Central memory CD4-positive, alpha-beta T cell (primary cell): ENCODE measurements at regions not wholly inside any gene's neighbourhood (a gene's known extent, or its start where the extent isn't known, plus 50 kb on each side); places are given as distances from the start of the nearest gene placed in this dataset.

Experiments
- DNase-seq: peaks from one replicate; pipeline ENCODE4 v3.0.0; 2022

DNA sequence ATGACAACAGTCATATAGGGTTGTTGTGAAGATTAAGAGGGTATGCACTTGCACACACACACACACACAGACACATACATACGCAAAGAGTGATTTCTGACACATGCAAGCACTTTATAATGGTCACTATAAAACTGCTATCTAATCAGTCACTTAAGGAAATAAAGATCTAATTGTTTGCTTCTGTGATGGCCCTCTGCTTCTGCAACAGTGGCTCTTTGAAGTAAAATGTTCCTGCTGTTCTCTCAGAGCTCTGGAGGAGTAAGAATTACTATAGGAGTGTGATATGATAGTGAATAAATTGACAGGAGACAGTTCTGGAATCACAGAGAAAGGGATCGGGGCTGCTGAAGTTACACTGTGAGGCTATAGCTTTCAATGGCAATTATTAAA lies 494.5 kb upstream of the B3GALT2 start:
- DNase-seq, result no peak

DNA sequence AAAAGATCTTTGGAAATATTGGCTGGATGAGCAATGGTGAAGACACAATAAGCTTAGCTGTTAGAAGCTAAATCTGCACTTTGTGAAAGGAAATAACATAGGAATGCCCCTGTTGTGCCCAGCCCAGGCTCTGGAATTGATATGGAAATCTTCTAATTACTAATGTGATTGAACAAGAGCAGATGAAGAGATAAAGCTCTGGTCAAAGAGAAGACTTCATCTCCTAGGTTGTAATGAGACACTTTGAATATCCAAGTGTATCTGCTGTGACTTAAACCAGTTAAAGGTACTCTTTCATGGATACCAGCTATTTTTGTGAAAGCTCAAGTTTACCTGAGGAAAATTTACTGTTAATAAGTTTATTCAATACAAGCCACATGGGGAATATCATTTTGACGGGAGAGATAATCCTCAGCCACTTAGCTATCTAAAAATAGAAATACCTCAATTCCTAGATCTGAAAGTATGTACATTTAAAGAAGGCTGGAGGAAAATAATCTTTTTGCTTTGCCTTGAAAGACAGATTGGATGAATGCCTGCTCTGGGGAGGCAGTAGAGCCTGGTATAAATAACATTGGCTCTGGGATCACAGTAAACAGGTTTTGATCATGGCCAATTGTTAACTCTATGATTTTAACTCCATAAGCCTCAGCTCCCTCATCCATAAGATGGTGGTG lies 494.0 kb upstream of the B3GALT2 start:
- DNase-seq, result no peak

DNA sequence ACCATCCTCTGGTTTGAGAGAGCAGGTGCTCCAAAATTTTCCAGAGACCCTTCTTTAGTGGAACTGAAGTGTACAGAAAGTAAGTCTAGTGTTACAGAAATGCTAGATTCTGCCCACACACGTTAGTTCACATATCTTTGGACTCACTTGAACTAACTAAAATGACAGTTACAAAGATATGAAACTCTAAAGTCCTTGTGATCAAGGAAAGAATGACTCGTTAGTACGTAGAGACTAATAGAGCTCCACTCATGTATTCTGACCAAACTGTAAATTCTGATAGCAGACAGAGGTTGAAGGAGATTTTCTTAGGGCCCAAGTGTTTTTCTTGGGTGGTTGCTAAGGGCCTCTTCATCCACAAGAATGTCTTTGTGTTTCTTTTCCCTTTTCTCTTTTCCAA lies 491.5 kb upstream of the B3GALT2 start:
- no peak for DNase-seq

DNA sequence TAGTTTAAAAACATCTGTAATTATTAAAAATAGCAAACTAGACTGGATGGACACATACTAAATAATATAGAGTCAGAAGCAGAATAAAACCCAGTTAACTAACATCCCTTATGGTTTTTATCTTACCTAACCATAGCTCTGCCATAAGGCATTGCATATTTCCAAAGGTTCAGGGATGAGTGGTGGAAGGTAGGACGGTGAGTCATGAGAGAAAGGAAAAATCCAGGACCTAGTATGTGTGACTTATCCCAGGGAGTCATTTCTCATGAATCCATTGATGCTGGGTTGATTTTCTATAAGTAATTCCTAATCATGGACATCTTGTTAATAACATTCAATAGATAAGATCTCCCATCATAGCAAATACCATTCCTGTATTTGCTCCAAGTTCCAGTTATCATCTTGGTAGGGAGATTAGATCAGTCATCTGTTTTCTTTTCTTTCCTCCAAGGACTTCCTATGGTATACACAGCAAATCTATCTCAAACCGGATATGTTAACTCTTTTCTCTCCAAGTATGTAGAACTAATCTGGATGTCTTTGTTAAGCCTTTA lies 490.7 kb upstream of the B3GALT2 start:
- no peak for DNase-seq

DNA sequence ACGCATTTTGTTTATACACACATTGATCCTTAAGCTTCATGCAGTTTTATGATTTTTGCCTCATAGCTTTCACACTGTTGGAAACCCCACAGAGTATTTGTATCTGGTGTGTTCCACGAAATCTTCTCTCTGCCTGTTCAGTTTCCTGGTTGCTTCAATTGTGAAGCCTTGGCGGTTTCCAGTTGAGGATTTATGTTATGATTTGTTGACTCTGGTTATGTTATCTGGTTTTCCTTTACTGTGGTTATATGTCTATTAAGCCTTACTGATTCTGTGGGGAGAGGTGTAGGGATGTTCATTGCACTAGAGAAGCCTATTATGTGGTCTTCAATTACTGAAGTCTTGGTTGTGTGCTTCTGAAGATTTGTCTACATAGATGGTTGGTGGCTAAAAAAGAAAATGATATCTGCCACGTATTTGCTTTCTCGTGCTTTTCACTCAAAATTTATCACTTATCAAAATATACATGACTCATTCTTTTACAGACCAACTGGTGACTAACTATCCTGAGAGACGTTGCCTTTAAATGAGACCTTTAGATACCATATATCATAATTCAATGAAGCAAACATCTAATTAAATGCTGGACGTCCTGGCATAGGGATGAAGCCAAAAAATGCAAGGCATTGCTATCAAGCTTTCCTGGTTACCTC lies 488.0 kb upstream of the B3GALT2 start:
- no peak for DNase-seq

DNA sequence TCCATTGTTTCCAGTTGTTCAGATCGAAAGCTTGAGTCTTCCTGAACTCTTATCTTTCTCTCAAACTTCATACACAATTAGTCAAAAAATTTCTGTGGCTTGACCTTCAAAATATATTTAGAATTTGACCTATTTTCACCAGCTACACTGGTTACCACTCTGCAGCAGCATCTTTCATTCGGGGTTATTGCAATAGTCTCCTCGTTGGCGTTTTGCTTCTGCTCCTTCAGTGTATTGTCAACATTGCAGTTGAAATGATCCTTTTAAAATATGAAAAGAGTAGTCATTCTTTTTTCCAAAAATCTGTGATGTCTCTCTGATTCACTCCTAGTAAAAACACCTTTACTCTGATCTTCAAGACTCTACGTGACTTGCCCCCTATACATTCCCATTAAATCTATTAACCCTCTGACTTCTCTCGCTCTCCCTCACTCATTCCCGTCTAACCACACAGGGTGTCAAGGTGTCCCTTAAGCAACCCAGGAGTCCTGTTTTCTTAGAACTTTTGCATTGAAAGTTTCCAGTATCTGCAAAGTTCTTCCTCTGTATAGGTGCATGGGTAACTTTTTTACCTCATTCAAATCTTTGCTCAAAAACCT lies 480.2 kb upstream of the B3GALT2 start:
- DNase-seq, result no peak

DNA sequence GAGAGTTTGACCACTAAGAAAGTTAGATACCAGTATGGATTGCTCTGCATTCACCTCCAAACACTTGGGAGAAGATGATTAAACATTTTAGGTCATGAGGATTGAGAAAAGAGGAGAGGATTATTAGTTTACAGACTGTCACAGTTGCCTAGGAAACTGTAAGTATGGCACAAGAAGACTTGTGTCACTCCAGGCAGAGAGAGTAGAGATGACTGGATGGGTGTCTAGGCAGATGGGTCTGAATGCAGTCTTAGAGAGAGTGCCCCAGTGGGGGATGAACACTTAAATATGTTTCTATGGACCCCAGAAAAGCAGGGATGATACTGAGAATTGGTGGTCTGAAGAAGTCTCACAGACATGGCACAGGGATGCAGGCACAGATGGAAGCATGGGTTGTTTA lies 477.6 kb upstream of the B3GALT2 start:
- DNase-seq, result no peak

DNA sequence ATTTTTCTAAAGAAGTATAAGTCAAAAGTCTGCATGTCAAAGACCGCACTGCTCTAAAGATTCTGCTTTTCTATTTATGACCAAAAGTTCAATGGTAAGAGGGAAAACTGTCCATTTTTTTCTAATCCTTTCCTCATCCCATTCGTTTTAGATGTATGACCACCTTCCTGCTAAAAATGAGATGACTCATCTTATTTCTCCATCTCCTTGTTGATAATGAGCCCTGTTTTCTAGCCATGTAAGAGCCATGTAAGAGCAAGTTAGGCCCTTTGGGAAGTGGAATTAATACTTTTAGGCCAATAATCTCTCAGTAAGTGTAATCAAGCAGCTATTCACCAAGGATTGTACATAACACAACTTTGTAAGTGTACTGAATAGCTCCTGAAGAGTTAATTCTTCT lies 475.6 kb upstream of the B3GALT2 start:
- no peak for DNase-seq

DNA sequence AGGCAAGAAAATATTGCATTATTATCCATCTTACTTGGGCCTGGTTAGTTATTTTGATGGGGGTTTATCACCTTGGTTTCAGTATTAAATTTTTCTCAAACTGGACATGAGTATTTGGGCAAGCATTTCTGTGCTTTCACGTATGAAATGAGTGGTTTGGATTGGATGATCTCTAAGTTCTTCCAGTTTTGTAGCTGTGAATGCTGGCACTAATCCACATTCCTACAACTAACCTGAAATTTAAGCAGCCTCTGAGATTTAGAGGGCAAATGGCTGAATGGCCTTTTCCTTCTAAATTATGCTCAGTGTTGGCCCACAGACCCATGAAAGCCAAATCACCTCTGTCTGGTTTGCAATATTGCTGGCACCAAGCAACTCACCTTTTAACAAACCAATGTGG lies 475.0 kb upstream of the B3GALT2 start:
- no peak for DNase-seq

DNA sequence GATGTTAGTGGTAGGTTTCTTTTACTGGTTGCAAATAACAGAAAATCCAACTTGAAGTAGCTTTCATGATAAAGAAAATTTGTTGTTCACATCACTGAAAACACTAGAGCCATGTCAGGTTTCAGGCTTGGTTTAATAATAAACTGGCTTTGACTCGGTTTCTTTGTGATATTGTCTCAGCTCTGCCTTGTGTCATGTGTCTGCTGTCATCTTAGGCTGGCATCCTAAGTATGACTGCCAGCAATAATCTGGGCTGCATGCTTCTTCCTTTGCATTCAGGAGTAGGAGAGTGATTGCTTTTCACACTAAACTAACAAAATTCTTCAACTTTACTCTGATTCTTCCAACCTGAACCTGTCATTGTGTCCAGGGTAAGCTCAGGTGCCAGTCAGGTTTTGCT lies 474.0 kb upstream of the B3GALT2 start:
- no peak for DNase-seq

DNA sequence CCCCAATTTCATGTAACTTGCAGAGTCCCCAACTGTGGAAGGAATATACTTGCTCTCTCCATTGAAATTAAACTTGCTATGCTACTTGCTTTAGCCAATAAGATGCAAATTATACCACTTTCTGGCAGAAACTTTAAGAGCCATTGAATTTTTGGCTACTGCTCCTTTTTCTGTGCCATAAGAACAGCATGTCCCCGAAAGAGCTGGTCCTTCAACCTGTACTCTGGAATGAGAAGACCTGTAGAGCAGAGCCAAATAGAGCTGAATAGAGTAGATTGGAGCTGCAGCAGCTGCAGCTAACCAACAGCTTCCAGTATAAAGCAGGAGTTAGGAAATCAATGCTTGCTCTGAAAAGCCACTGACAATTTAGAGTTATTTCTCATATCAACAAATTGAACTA lies 472.3 kb upstream of the B3GALT2 start:
- no peak for DNase-seq

DNA sequence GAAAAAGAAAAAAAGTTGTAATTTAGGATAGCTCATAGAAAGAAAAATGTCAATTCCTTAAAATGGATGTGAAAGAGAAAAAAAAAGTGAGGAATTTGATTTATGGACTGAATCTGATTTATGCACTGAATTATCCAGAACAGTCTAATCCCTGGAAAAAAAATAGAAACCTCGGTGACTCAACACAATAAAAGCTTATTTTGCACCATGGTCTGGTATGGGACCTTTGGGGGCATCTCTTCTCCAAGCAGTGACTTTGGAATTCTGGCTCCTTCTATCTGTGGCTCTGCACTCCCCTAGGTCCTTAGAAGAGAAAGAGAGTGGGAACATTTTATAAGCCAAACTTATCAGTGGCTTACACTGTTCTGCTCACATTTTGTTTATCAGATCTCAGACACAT lies 471.7 kb upstream of the B3GALT2 start:
- no peak for DNase-seq

DNA sequence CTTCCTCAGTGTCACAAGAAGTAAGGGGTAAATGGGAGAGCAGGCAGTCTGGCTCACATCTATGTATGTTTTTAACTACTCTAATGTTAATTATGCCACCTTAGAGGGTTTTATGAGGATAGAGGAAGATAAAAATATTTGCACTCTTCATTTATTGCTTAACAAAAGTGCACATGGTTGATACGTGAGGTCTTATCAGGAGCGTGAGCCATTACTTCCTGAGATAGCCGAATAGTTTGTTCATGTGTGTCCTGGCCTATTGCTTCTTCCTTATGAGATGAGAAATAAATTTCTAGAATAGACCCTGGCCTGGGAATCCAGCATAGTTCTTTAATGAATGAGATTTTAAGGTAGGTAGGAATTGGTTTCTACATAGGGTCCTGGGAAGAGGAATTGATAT lies 471.1 kb upstream of the B3GALT2 start:
- DNase-seq, result no peak

DNA sequence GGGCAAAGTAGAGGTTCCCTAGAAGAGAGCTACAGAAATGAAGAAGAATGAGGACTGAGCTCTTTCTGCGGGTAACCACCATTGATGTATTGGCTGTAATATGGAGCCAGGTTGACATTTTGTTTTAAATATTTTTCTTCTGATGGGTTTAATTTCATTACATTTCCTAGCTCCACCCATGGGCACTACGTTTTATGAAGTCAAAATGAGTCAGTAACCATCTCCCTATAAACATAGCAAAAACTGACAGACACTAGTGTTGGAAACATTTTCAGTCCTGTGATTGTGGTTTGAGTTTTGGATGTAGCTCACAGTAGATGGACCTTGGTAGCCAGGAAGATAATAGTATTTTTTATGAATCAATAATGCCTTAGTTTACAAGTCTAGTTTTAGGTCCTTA lies 470.4 kb upstream of the B3GALT2 start:
- no peak for DNase-seq

DNA sequence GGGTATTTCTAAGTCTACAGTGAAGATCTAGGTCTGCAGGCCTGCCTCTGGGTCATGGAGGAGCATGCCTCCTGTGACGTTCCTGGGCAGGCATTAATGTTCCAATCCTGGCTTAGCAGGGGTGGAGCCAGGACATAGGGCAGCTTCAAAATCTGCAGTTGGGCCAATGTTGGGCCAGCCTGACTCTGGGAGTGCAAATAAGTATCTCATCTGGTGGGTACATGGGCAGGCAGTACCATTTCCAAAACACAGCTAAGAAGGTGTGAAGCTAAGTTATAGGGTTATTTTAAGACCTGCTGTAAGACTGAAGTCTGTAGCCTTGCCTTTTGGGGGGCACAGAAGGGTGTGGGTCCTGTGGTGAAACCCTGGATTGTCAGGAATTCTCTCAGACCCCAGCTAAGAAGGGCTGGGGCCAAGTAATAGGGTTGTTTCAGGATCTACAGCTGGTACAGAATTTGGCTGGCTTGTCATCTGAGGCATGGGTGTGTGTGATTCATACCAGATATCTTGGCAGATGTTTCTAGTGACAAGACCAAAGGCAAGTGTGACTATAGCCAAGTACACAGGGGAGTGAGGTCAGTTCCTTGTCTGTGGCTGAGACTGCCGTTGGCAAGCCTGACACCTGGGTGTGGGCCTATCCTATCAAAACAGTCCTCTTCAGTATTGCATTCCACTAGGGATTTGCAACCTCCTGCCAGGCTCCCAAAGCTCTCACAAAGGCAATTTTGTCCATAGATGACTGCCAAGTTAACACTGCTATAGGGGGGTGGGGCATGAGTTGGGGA lies 468.7 kb upstream of the B3GALT2 start:
- DNase-seq, result no peak

DNA sequence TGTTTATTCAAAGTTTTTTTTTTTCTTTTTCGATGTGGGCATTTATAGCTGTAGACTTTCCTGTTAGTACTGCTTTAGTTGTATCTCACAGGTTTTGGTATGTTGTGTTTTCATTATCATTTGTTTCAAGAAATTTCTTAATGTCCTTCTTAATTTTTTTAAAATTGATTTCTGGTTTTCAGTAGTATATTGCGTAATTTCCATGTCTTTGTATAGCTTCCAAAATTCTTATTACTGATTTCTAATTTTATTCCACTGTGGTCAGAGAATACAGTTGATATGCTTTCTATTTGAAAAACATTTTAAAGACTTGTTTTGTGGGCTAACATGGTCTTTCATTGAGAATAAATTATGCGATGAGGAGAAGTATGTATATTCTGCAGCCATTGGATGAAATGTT lies 463.2 kb upstream of the B3GALT2 start:
- no peak for DNase-seq

DNA sequence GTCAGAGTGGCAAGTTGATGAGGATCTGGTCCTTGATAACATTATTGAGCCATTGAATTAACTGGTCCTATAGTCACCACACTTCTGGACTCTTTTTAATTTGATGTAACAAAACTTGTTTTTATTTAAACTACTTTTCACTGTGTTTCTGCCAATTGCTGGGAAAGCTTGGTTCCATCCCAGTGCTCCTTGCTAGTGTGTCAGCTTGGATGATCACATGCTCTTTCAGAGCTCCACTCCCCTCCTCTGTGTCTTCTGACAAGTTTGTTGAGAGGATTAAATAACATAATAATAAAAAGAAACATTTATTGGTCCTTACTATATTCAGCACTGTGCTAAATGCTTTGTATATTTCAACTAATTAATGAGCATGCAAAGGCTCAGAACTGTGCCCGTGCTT lies 448.5 kb upstream of the B3GALT2 start:
- no peak for DNase-seq

DNA sequence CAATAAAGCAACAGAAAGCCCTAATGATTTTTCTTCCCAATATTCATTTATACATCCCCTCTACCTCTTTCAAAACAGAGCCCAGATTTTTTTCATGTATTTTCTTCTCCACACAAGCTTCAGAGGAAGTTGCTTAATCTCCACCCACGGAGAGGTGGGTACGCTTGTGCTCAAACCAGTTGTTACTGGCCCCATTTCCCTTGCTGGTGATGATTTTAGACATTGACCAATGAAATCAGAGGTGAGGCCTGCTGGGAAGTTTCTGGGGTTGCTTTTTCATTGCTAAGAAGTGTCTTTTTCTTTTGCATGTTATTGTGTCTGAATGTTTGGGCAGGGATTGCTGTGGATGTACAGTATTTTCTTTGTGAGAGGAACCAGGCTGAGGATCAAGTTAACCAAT lies 448.1 kb upstream of the B3GALT2 start:
- peak; percentile 13 for DNase-seq

DNA sequence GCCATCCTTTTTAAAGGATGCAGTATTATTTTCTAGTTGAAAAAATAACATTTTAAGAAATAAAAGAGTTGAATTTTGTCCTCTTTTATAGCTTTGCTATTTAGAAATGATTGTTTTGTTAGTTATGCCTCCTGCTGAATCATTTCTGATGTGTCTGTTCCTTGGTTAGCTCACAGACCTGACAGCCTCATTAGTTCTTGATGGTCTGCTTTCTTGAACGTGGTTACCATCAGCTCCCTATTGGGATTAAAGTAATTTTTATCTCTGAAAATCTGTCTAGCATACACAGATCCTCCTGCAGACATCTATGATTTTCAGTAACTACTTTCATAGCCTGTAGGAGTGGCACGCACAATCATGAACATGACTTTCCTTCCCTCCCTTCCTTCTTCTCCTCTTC lies 447.6 kb upstream of the B3GALT2 start:
- DNase-seq, result no peak

DNA sequence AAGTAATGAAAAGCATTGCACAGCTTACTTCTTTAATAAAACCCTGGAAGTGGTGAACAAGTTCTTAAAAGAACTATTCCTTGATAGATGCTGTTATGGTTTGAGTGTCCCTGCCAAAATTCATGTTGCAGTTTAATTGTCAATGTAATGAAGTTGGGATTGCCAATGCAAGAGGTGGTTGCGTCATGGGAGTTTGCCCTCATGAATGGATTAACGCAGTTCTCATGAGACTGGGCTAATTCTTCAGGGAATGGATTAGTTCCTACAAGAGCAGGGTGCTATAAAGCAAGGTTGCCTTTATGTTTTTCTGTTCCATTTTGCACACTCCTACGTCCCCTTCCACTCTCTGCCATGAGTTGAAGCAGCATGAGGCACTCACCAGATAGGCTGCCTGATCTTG lies 446.7 kb upstream of the B3GALT2 start:
- no peak for DNase-seq

DNA sequence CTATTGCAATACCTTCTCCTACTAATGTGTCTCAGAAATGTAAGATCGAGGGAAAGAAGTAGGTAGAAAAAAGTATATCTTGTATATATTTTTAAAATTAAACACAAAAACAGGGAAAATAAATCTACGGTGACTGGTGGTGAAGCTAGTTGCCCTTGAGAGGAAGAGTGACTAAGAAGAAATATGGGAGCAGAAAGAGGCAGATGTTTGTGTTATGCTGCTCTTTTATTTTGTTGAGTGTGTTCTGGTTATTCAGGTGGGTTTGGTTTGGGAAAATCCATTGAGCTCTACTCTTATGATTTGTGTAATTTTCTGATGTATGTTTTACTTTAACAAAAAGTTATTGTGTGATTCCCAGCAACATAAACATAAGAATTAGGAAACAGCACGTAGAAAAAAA lies 444.9 kb upstream of the B3GALT2 start:
- no peak for DNase-seq

DNA sequence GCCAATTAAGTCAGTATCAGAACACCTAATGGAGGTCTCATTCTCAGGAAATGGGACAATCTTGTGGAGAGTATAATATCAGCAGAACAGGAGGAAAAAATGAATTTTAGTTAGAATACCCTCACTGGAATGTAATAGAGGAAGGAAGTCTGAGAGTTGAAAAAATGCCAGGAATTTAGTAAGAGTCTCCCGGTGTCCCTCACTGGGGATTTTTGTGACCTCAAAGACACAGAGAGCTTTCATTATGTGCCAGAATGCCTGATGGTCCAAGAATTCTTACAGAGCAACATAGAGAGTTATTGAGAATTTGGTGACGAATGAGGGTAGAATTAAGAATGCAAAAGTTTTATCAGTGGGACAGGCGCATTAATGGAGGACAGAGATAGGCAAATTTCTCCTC lies 443.5 kb upstream of the B3GALT2 start:
- no peak for DNase-seq

DNA sequence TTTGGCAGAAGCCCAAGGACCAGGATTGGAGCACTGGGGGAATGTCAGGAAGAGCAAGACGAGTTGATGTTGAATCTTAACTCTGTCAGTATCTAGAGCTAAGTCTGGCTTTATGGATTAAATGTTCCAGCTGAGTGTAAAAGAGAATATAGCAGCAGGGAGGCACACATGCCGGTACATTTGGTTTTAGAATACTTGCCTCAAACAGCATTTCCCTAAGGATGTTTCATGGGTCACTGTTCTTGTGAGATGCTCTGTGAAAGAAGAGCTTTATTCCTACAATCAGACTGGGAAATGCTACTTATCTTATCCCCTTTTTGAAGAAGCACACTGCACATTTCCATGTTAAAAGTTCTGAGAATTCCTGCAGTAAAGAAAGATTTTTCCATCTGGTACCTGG lies 440.3 kb upstream of the B3GALT2 start:
- no peak for DNase-seq

DNA sequence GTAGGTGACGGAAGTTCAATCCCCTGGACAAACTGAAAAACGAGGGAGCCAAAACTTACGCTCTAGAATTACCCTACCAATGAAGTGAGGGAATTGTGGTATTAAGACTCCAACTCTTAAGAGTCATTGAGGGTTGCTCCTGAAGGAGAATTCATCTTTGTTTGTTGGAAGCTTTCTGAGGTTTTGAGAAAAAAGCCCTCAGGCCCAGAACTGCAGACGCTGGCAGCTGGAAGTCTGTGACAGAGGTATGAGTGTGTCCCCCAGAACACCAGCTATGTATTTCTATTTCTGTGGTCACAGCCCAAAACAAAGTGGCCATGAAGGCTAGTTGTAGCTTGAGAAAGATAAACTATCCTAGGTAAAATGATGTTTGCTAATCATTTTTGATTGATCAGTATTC lies 438.8 kb upstream of the B3GALT2 start:
- no peak for DNase-seq
